Smooth muscle cell (in vitro differentiated cells): ENCODE measurements at regions not wholly inside any gene's neighbourhood (a gene's known extent, or its start where the extent isn't known, plus 50 kb on each side); places are given as distances from the start of the nearest gene placed in this dataset.

ENCODE experiments used
- DNase-seq: peaks from one replicate; lab custom pipeline; 2025; ENCODE audit not compliant: unreplicated experiment; lab: John Stamatoyannopoulos, UW
- H2AFZ ChIP-seq: fragments of 200-600 bp; sonication (generic); 2 replicates; pipeline ENCODE4 v1.6.0; 2016; ENCODE audit warnings: antibody characterized with exemption, low read depth, mild to moderate bottlenecking
- H3F3A ChIP-seq: fragments of 200-600 bp; sonication (generic); 2 replicates; pipeline ENCODE4 v1.6.0; 2017; ENCODE audit warnings: antibody characterized with exemption, low read depth
- H3K27ac ChIP-seq: fragments of 200-600 bp; sonication (generic); 2 replicates; pipeline ENCODE4 v1.5.1; 2016; ENCODE audit warnings: low read depth, mild to moderate bottlenecking
- H3K27me3 ChIP-seq: fragments of 200-600 bp; sonication (generic); 2 replicates; pipeline ENCODE4 v1.6.1; 2016; ENCODE audit warnings: low read depth, mild to moderate bottlenecking
- H3K36me3 ChIP-seq: fragments of 200-600 bp; sonication (generic); 2 replicates; pipeline ENCODE4 v1.5.1; 2016; ENCODE audit warnings: low read depth
- H3K4me1 ChIP-seq: fragments of 200-600 bp; sonication (generic); 2 replicates; pipeline ENCODE4 v1.5.1; 2016; ENCODE audit warnings: low read depth
- H3K4me2 ChIP-seq: fragments of 200-600 bp; sonication (generic); 2 replicates; pipeline ENCODE4 v1.6.0; 2016; ENCODE audit warnings: mild to moderate bottlenecking
- H3K4me3 ChIP-seq: fragments of 200-600 bp; sonication (generic); 2 replicates; pipeline ENCODE4 v1.5.1; 2016; ENCODE audit warnings: mild to moderate bottlenecking
- H3K79me2 ChIP-seq: fragments of 200-600 bp; sonication (generic); 2 replicates; pipeline ENCODE4 v1.6.0; 2016; ENCODE audit warnings: low read depth, mild to moderate bottlenecking
- H3K9ac ChIP-seq: fragments of 200-600 bp; sonication (generic); 2 replicates; pipeline ENCODE4 v1.6.0; 2016; ENCODE audit warnings: low read depth
- H3K9me3 ChIP-seq: fragments of 200-600 bp; sonication (generic); replicated peaks from 2 replicates; pipeline ENCODE4 v1.5.1; 2016; ENCODE audit warnings: low read depth
- H4K20me1 ChIP-seq: fragments of 200-600 bp; sonication (generic); 2 replicates; pipeline ENCODE4 v1.6.0; 2016; ENCODE audit warnings: low read depth
- WGBS: methylation state at CpG from one replicate; pipeline ENCODE4 v1.1.7; 2016; ENCODE audit warnings: low lambda C conversion rate; 5-methylcytosine and 5-hydroxymethylcytosine counted together
- TF ChIP-seq, protein P1 (sequence below): fragments of 200-600 bp; sonication (generic); IDR thresholded peaks from 2 replicates; pipeline ENCODE4 v1.5.1; 2017; ENCODE audit warnings: borderline replicate concordance, mild to moderate bottlenecking, antibody characterized with exemption; ENCODE audit not compliant: insufficient read depth, poor library complexity, severe bottlenecking

DNA sequence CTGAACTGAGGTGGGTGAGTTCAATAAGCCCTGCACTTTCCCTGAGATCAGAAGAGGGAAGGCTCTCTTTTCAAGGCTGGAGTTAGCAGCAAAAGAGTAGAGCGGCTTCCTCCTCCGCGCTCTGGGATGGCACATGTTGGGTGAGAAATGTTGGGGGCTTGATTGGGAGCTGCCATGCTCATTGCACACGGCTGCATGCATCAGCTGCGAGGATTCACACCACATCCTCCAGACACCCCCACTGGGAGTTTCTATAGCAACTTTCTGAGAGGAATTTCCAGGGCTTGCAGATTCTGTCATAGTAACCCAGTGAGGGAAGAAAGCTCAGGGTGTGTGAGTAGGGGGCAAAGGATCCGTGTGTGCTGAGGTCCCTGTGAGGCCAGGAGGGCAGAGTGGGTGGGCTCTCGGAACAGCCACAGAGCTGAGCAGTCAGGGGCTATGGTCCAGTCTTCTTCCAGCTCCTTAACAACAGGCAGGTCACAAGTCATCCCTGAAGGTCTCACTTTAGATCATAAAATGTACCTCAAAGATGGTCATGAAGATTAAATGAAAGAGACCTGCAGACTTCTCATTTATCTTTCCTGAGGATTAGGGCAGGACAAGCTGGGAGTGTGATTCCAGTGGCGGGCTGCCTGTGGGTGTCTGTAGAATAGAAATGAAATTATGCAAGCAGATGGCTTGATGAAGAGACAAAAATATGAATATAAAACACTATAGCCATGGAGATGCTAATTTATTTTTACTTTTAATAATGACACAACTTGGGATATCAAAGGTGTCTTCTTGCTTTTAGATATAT is 75.7 kb upstream of the CHRNA7 start:
- no peak overlapping the region for H3K4me2 ChIP-seq
- 83% methylated on average over 8 of the region's 8 CpGs for WGBS
- peaks cover 4% of the 10 kb centered on the region for H3K9me3 ChIP-seq
- no peaks in the 10 kb centered on the region for H3K4me1 ChIP-seq
- DNase-seq = no peak
- no peaks in the 10 kb centered on the region for H3F3A ChIP-seq
- H3K27me3 ChIP-seq = peaks cover 2% of the 10 kb centered on the region
- H3K36me3 ChIP-seq = no peaks in the 10 kb centered on the region
- H3K27ac ChIP-seq = no peak overlapping the region
- TF ChIP-seq, protein P1, sequence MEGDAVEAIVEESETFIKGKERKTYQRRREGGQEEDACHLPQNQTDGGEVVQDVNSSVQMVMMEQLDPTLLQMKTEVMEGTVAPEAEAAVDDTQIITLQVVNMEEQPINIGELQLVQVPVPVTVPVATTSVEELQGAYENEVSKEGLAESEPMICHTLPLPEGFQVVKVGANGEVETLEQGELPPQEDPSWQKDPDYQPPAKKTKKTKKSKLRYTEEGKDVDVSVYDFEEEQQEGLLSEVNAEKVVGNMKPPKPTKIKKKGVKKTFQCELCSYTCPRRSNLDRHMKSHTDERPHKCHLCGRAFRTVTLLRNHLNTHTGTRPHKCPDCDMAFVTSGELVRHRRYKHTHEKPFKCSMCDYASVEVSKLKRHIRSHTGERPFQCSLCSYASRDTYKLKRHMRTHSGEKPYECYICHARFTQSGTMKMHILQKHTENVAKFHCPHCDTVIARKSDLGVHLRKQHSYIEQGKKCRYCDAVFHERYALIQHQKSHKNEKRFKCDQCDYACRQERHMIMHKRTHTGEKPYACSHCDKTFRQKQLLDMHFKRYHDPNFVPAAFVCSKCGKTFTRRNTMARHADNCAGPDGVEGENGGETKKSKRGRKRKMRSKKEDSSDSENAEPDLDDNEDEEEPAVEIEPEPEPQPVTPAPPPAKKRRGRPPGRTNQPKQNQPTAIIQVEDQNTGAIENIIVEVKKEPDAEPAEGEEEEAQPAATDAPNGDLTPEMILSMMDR = no peak
- H3K9ac ChIP-seq = no peak overlapping the region
- H3K4me3 ChIP-seq = no peak overlapping the region
- no peak overlapping the region for H2AFZ ChIP-seq
- H4K20me1 ChIP-seq = no peaks in the 10 kb centered on the region
- H3K79me2 ChIP-seq = no peaks in the 10 kb centered on the region

DNA sequence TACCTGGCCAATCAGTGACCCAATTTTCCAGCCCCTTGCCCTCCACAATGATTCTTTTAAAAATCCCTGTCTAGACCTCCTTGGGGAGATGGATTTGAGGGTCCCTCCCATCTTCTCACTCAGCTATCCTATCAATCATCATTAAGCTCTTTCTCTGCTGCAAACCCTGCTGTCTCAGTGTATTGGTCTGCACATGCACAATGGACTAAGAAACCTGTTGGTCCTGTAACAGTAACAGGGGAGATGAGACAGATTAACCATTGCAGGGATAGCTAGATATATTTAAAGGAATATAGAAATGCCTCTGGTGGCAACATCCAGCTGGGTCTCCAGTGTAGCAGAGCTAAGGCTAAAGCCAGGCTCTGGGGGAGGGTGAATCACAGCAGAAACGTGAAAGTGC is 74.6 kb upstream of the CHRNA7 start:
- TF ChIP-seq, protein P1 = no peak
- Histone ChIP-seq H3F3A (no peaks in the 10 kb centered on the region), H4K20me1 (no peaks in the 10 kb centered on the region), H2AFZ (no peak overlapping the region), H3K36me3 (no peaks in the 10 kb centered on the region), H3K9me3 (peaks cover 4% of the 10 kb centered on the region), H3K27ac (no peak overlapping the region), H3K4me3 (no peak overlapping the region), H3K27me3 (no peaks in the 10 kb centered on the region), H3K9ac (no peak overlapping the region), H3K4me1 (no peaks in the 10 kb centered on the region), H3K4me2 (no peak overlapping the region), H3K79me2 (no peaks in the 10 kb centered on the region)
- no peak for DNase-seq
- WGBS = 36% methylated on average over 1 of the region's 1 CpG

DNA sequence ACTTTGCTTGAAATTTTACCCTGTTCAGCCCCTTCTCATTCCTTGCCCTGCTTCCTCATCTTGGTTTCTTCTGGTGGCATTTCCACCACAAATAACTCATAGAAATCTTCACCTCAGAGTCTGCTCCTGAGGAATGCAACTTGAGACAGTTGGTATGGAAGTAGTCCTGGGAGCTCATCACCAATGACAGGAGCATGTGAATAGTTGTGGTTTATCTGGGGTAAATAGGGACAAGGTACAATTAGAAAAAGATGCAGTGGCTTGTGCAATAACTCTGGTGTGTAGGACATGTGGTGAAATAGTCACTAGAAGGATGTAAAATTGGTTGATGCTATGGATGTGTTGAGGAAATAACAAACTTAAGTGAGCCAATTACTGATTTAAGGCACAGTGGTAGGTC is 72.7 kb upstream of the CHRNA7 start:
- TF ChIP-seq, protein P1 = no peak
- H3K4me1 ChIP-seq = no peaks in the 10 kb centered on the region

DNA sequence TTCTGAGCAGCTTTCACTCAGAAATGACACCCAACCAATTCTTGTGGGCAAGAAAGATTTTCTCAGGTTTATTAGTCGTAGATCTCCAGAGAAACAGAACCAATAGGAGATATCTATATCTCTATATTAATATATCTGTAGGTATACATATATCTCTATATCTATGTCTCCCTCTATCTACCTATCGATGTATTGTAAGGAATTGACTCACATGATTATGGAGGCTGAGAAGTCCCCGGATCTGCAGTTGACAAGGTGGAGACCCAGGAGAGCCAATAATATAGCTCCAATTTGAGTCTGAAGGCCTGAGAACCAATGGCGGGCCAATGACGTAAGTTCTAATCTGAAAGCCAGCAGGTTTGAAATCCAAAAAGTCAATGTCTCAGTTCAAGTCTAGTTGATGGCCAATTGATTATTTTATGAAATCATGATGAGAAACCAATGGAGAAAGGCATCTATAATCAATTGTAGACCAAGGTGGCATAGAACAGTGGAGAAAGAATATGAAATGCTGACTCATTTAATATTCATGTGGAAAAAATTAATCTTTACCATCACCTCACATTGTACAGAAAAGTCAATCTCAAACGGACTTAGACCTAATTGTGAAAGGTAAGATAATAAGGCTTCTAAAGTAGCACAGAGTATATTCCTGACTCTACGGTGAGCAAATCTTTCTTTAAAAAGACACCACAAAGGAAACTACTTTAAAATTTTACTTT is 65.6 kb upstream of the CHRNA7 start:
- H3K9ac ChIP-seq = no peak overlapping the region
- H3K27ac ChIP-seq = no peak overlapping the region
- no peak overlapping the region for H3K4me3 ChIP-seq
- no peak overlapping the region for H3K4me2 ChIP-seq
- no peaks in the 10 kb centered on the region for H3K27me3 ChIP-seq
- no peaks in the 10 kb centered on the region for H3K36me3 ChIP-seq
- no peaks in the 10 kb centered on the region for H3K79me2 ChIP-seq
- WGBS = 94% methylated on average over 7 of the region's 7 CpGs
- H4K20me1 ChIP-seq = no peaks in the 10 kb centered on the region
- TF ChIP-seq, protein P1 = no peak
- H2AFZ ChIP-seq = no peak overlapping the region
- H3F3A ChIP-seq = no peaks in the 10 kb centered on the region
- no peak for DNase-seq
- H3K4me1 ChIP-seq = no peaks in the 10 kb centered on the region
- no peaks in the 10 kb centered on the region for H3K9me3 ChIP-seq

More for the DNA sequence above, 72.7 kb upstream of the CHRNA7 start:
- Histone ChIP-seq H3K79me2 (no peaks in the 10 kb centered on the region), H3K9me3 (peaks cover 4% of the 10 kb centered on the region), H3K27me3 (no peaks in the 10 kb centered on the region), H2AFZ (no peak overlapping the region), H3K9ac (no peak overlapping the region), H3K4me3 (no peak overlapping the region), H4K20me1 (no peaks in the 10 kb centered on the region), H3K27ac (no peak overlapping the region), H3K4me2 (no peak overlapping the region), H3F3A (no peaks in the 10 kb centered on the region), H3K36me3 (no peaks in the 10 kb centered on the region)
- DNase-seq = no peak
